Endothelial cell of umbilical vein (primary cell): ENCODE measurements at regions not wholly inside any gene's neighbourhood (a gene's known extent, or its start where the extent isn't known, plus 50 kb on each side); places are given as distances from the start of the nearest gene placed in this dataset.

Experiments
- BruUV-seq: library from RNA; stranded (reverse); fragments of 400-500 nt; replicated peaks from 2 replicates; lab custom pipeline; 2021; lab: Mats Ljungman, UMichigan
- CTCF ChIA-PET: fragments of 300-600, 350-600 bp; sonication (Branson Sonifier 250); formaldehyde crosslinking; loops from one replicate; lab custom pipeline; 2021; ENCODE audit warnings: antibody characterized with exemption, inconsistent platforms; lab: Charles Lee
- POLR2A ChIA-PET: fragments of 300-600, 350-600 bp; sonication (Branson Sonifier 250); formaldehyde crosslinking; loops from one replicate; lab custom pipeline; 2021; ENCODE audit warnings: antibody characterized with exemption, inconsistent platforms; lab: Charles Lee
- DNase-seq: peaks from one replicate; pipeline ENCODE4 v3.0.0-alpha.2; 2011; ENCODE audit warnings: low read depth, low spot score
- FAIRE-seq: peaks from 2 replicates; lab custom pipeline; 2011; peaks lifted over from hg19 to GRCh38; lab: Jason Lieb, UNC
- H2AFZ ChIP-seq: 2 replicates; pipeline ENCODE4 v1.6.0; 2012; ENCODE audit warnings: low read depth, low read length, control low read depth, inconsistent platforms
- H3K27ac ChIP-seq: 2 replicates; pipeline ENCODE4 v1.5.1; 2011; ENCODE audit warnings: low read depth, mild to moderate bottlenecking, control low read depth, low read length, moderate library complexity; ENCODE audit not compliant: insufficient read depth
- H3K27me3 ChIP-seq, 2 experiments: 2 replicates each; pipeline versions ENCODE4 v1.6.0 to v1.6.1; 2011; ENCODE audit warnings: low read length in 2 of 2, mixed read lengths in 1 of 2; ENCODE audit not compliant: control insufficient read depth in 2 of 2, insufficient read depth in 2 of 2
- H3K36me3 ChIP-seq, 2 experiments: 2 replicates in 1 of 2; 3 replicates in 1 of 2; pipeline ENCODE4 v1.5.1; 2011; ENCODE audit warnings: low read length in 2 of 2, mild to moderate bottlenecking in 1 of 2, moderate library complexity in 1 of 2; ENCODE audit not compliant: control insufficient read depth in 2 of 2, insufficient read depth in 2 of 2; ENCODE audit errors: extremely low read depth in 1 of 2
- H3K4me1 ChIP-seq: 3 replicates; pipeline ENCODE4 v1.5.1; 2011; ENCODE audit warnings: mild to moderate bottlenecking, low read length; ENCODE audit not compliant: control insufficient read depth, insufficient read depth; ENCODE audit errors: extremely low read depth
- H3K4me2 ChIP-seq: 2 replicates; pipeline ENCODE4 v1.6.1; 2011; ENCODE audit warnings: low read length, control low read depth, mixed read lengths; ENCODE audit not compliant: insufficient read depth
- H3K4me3 ChIP-seq, 3 experiments: fragments of 200-600 bp in 1 of 3; sonication (generic), shearing (Covaris generic) in 1 of 3; replicated peaks in 1 of 3; 2 replicates each; pipeline ENCODE4 v1.5.1; 2011 to 2016; ENCODE audit warnings: control low read depth in 3 of 3, low read length in 3 of 3, mild to moderate bottlenecking in 2 of 3, inconsistent platforms in 1 of 3, low read depth in 1 of 3, moderate library complexity in 1 of 3; ENCODE audit not compliant: insufficient read depth in 1 of 3
- H3K79me2 ChIP-seq: 2 replicates; pipeline ENCODE4 v1.6.0; 2012; ENCODE audit warnings: low read length, inconsistent platforms; ENCODE audit not compliant: control insufficient read depth, insufficient read depth
- H3K9ac ChIP-seq: replicated peaks from 2 replicates; pipeline ENCODE3; 2011; ENCODE audit warnings: low read length, control low read depth; ENCODE audit not compliant: insufficient read depth; ENCODE audit errors: extremely low read depth
- H3K9me1 ChIP-seq: replicated peaks from 3 replicates; pipeline ENCODE4 v1.6.0; 2011; ENCODE audit warnings: mild to moderate bottlenecking, low read length; ENCODE audit not compliant: control insufficient read depth, insufficient read depth; ENCODE audit errors: extremely low read depth
- H3K9me3 ChIP-seq: replicated peaks from 2 replicates; pipeline ENCODE4 v1.5.1; 2012; ENCODE audit warnings: low read length, inconsistent platforms; ENCODE audit not compliant: control insufficient read depth, insufficient read depth
- H4K20me1 ChIP-seq: replicated peaks from 2 replicates; pipeline ENCODE3; 2011; ENCODE audit warnings: mild to moderate bottlenecking, low read length; ENCODE audit not compliant: control insufficient read depth, insufficient read depth; ENCODE audit errors: extremely low read depth
- CTCF ChIP-seq, 2 donors: IDR thresholded peaks; 1 replicate in 1 of 2; 2 replicates in 1 of 2; pipeline ENCODE4 v1.5.1; 2011; ENCODE audit warnings: low read length in 2 of 2, mild to moderate bottlenecking in 2 of 2, moderate library complexity in 2 of 2, control low read depth in 1 of 2, inconsistent platforms in 1 of 2, low read depth in 1 of 2; ENCODE audit not compliant: insufficient read depth in 1 of 2; ENCODE audit errors: extremely low read depth in 1 of 2
- EZH2 ChIP-seq: IDR thresholded peaks from 2 replicates; pipeline ENCODE4 v1.6.1; 2012; ENCODE audit warnings: borderline replicate concordance, low read depth, mild to moderate bottlenecking, moderate library complexity, low read length, inconsistent platforms; ENCODE audit not compliant: severe bottlenecking
- FOS ChIP-seq: IDR thresholded peaks from 2 replicates; pipeline ENCODE4 v1.6.1; 2011; ENCODE audit warnings: mild to moderate bottlenecking, low read length, moderate library complexity, borderline replicate concordance; ENCODE audit not compliant: insufficient read depth
- GATA2 ChIP-seq: IDR thresholded peaks from 2 replicates; pipeline ENCODE4 v1.7.0; 2011; ENCODE audit warnings: low read depth, mild to moderate bottlenecking, moderate library complexity, mixed read lengths, low read length; ENCODE audit not compliant: insufficient read length, insufficient read depth
- JUN ChIP-seq: IDR thresholded peaks from 2 replicates; pipeline ENCODE4 v1.6.1; 2011; ENCODE audit warnings: borderline replicate concordance, low read depth; ENCODE audit not compliant: insufficient read length, insufficient read depth
- MAX ChIP-seq: IDR thresholded peaks from 2 replicates; pipeline ENCODE4 v1.6.1; 2011; ENCODE audit not compliant: insufficient read depth, insufficient read length
- MYC ChIP-seq: IDR thresholded peaks from one replicate; pipeline ENCODE4 v1.6.1; 2011; ENCODE audit warnings: mild to moderate bottlenecking, low read depth, low read length
- POLR2A ChIP-seq: IDR thresholded peaks from 2 replicates; pipeline ENCODE4 v1.6.1; 2012; ENCODE audit warnings: low read depth, mild to moderate bottlenecking, control low read depth, low read length
- POLR2AphosphoS5 ChIP-seq: IDR thresholded peaks from 2 replicates; pipeline ENCODE4 v1.6.1; 2012; ENCODE audit warnings: low read depth, mild to moderate bottlenecking, control low read depth, low read length, moderate library complexity; ENCODE audit not compliant: insufficient read depth
- dilution Hi-C: fragments of 300-500 bp; cut with MboI; formaldehyde crosslinking; loops from one replicate; pipeline ENCODE4 v1.15.0; 2019; ENCODE audit warnings: low sequenced_read_pairs; ENCODE audit not compliant: extremely low pct_ligation_motif_present
- intact Hi-C: fragments of 100-400 bp; cut with micrococcal nuclease; formaldehyde crosslinking; loops from one replicate; pipeline ENCODE4 v1.10.0; 2022

- Histone ChIP-seq H3K79me2 (no peaks in the 10 kb centered on the region), H3K27me3 (peaks cover 18 to 23% of the 10 kb centered on the region in 2 experiments), H3K4me1 (no peaks in the 10 kb centered on the region), H3K9ac (no peak overlapping the region), H3K4me2 (no peak overlapping the region), H3K4me3 (no peak overlapping the region), H3K27ac (no peak overlapping the region), H3K9me1 (no peaks in the 10 kb centered on the region), H3K9me3 (no peaks in the 10 kb centered on the region), H4K20me1 (no peaks in the 10 kb centered on the region), H2AFZ (no peak overlapping the region), H3K36me3 (no peaks in the 10 kb centered on the region)
- FAIRE-seq: no peak
- intact Hi-C loops: loop anchor here (5.0 kb wide), 1 partner anchor 348 kb away; no protein-coding TSS in a partner anchor
- BruUV-seq: no TSS peak
- ChIA-PET CTCF (interaction anchor here (1.2 to 1.5 kb wide), 2 partner anchors 16 to 94 kb away, joined by 3 to 4 read pairs; no protein-coding TSS in a partner anchor), POLR2A (no interaction called here)
- no peak for DNase-seq
- no peak for TF ChIP-seq GATA2
- no peak for TF ChIP-seq EZH2
- dilution Hi-C loops: no loop called here
Measured at GRCh38 chr5:1669276-1670155, 130.1 kb downstream of the MRPL36 start.

GRCh38 chr5:1668141-1668721 lies 131.4 kb downstream of the MRPL36 start:
- FAIRE-seq (no peak), DNase-seq (no peak)
- Histone ChIP-seq H2AFZ (no peak overlapping the region), H3K4me2 (no peak overlapping the region), H3K4me3 (no peak overlapping the region), H3K27ac (no peak overlapping the region), H3K79me2 (no peaks in the 10 kb centered on the region), H3K27me3 (peaks cover 18 to 23% of the 10 kb centered on the region in 2 experiments), H3K9ac (no peak overlapping the region), H3K9me3 (no peaks in the 10 kb centered on the region), H3K36me3 (no peaks in the 10 kb centered on the region), H4K20me1 (no peaks in the 10 kb centered on the region), H3K9me1 (no peaks in the 10 kb centered on the region), H3K4me1 (no peaks in the 10 kb centered on the region)
- no TSS peak for BruUV-seq
- dilution Hi-C loops: no loop called here
- no peak for TF ChIP-seq POLR2A
- no peak for TF ChIP-seq JUN
- TF ChIP-seq POLR2AphosphoS5: no peak
- no peak for TF ChIP-seq FOS
- TF ChIP-seq EZH2: no peak
- no peak for TF ChIP-seq MAX
- TF ChIP-seq MYC: no peak
- no peak for TF ChIP-seq GATA2
- no peak for TF ChIP-seq CTCF (IDR thresholded peaks at IDR 0.05; ENCODE audit: extremely low read depth in 1 of 2, insufficient read depth in 1 of 2, low read depth in 1 of 2, low read length in 2 of 2)
- intact Hi-C loops: loop anchor here (5.0 kb wide), 1 partner anchor 349 kb away; no protein-coding TSS in a partner anchor
- CTCF ChIA-PET: interaction anchor here (1.2 kb wide), 1 partner anchor 15 kb away, joined by 4 read pairs; no protein-coding TSS in a partner anchor
- POLR2A ChIA-PET: no interaction called here
